ENCODE measurements at regions not wholly inside any gene's neighbourhood (a gene's known extent, or its start where the extent isn't known, plus 50 kb on each side); places are given as distances from the start of the nearest gene placed in this dataset.

DNA sequence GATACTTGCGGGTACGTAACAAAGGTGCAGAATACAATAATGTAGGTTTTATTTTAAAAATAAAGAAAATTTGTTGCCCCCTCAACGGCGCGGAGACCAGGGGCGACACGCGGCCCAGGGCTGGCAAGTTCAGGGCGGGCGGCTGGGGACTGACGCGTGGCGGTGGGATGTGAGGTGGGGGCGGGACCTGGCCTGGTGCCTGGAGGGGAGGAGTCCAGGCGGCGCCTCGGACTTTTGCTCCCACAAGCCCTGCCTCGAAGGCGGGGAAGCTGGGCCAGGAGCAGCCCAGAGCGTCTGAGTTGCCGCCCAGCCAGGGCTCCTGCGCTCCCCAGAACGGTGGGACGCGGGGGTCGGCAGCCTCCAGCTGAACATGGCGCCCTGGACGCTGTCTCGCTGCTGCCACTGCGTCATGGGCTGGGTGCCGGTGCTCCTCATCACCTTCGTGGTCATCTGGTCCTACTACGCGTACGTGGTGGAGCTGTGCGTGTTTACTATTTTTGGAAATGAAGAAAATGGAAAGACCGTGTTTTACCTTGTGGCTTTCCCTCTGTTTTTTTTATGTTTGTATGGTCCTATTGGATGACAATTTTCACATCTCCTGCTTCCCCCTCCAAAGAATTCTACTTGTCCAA lies 1122.8 kb upstream of the ATXN8OS start:
- TF ChIP-seq POLR2AphosphoS5 (IDR thresholded peaks at IDR 0.05; ENCODE audit: borderline replicate concordance, low read depth, low read length) (no peak), EZH2 (IDR thresholded peaks at IDR 0.05) (no peak)

All from SK-N-MC (cell line).